Stimulated activated CD4-positive, alpha-beta T cell treated with anti-CD3 and anti-CD28 coated beads, Interleukin-1b, Interleukin-23, amount 100 ng/mL, for 4 hours (primary cell): ENCODE measurements at regions not wholly inside any gene's neighbourhood (a gene's known extent, or its start where the extent isn't known, plus 50 kb on each side); places are given as distances from the start of the nearest gene placed in this dataset.

Experiments used
- DNase-seq, 2 donors: peaks; one replicate each; pipeline ENCODE4 v3.0.0-alpha.2; 2020; ENCODE audit warnings: low read depth in 2 of 2

GRCh38 chrX:805103-805670 is 174.6 kb downstream of the SHOX start:
- no peak for DNase-seq

GRCh38 chrX:802846-803245 is 172.3 kb downstream of the SHOX start:
- no peak for DNase-seq

DNA sequence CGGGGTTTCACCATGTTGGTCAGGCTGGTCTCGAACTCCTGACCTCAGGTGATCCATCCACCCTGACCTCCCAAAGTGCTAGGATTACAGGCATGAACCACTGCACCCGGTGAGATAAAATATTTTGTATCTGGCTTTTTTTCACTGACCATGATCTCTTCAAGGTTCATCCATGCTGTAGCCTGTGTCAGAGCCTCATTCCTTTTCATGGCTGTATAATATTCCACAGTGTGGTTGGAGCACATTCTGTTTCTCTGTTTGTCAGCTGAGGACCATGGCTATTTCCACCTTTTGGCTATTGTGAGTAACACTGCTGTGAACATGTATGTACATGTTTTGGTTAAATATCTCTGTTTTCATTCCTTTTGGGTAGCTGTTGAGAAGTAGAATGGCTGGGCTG is 169.2 kb downstream of the SHOX start:
- DNase-seq, result no peak

GRCh38 chrX:794311-794710 is 163.7 kb downstream of the SHOX start:
- no peak for DNase-seq

DNA sequence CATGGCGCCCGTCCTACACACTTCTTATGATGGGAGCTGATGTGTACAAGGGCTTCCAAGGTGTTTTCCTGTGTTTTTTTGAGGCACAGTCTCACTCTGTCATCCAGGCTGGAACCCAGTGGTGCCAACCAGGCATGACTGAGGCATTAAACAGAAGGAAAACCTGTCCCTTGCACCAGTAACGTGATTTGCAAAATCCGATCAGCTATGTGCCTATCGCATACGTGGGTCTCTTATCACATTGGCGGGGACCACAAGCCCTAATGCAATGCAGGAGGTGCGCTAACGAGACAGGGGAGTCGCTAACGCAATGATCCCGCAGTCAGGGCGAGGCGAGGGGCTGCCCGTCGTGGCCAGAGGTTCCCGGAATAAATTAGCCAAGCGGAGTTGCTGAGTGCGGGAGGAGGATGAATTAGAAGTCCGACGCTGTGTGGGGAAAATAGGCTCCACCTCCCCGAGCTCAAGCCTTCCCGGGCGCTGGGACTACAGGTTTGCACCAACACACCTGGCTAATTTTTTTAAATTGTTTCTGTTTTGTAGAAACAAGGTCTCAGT is 162.7 kb downstream of the SHOX start:
- no peak for DNase-seq

DNA sequence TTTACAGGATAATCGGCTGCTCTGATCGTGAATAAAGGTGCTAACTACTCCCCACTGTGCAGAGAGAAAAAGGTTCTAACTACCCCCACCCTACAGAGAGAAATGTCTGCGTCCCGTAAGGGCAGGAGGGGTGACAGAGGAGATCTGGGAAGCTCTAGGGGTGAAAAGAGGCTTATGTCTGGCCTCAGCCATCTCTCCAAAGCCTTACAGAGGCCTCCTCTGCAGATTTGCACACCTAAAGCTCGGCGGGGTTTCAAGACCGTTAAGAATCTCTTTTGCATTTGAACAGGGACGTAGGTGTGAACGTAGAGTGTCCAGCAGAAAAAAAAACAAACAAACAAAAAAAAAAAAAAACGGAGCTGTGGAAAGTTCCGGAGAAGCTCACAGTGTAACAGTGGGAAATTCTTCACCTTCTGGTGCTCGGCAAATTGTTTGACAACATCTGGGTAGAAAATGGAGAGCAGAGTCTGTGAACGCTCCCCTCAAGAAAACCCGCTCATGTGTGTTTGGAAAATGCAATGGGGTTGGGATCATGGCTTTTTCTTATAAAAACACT is 161.0 kb downstream of the SHOX start:
- DNase-seq, result no peak

- DNase-seq, result no peak
These were observed 160.3 kb downstream of the SHOX start for GRCh38 chrX:790783-791360.

GRCh38 chrX:790041-790506 is 159.5 kb downstream of the SHOX start:
- no peak for DNase-seq

DNA sequence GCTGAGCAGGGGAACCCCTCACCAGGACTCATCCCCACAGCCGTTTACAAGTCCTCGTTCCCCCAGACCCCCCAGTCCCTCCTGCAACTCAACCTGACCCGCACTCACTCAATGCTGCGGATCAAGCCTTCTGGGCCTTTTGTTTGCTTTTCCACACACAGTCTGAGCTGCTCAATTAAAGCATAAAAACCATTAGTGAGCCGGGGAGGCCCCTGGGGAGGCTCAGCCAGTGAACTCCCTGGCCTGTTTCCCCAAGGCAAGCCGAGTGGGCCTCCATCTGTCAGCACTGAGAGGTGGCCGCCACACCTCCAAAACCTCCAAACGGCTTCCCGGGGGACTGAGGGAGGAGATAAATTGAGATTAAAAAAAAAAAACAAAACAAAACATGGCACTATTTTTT is 158.5 kb downstream of the SHOX start:
- DNase-seq, result no peak

- DNase-seq, result no peak
These were observed 155.9 kb downstream of the SHOX start for GRCh38 chrX:786441-786881.

DNA sequence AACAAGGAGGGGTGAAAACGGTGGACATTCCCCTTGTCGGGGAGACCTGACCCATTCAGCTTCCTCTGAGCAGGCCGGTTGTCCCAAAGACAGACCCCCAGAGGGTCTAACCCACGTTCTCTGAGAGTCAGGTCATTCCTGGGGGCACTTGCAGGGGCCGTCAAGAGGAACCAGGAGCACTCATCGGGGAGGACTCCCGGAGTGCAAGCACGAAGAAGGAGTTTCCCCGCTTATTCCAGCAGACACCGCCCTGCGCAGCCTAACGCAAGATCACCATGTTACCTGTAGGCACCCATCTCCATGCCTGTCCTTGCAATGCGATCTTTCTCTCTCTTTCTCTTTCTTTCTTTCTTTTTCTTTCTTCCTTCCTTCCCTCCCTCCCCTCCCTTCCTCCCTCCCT is 154.2 kb downstream of the SHOX start:
- no peak for DNase-seq

DNA sequence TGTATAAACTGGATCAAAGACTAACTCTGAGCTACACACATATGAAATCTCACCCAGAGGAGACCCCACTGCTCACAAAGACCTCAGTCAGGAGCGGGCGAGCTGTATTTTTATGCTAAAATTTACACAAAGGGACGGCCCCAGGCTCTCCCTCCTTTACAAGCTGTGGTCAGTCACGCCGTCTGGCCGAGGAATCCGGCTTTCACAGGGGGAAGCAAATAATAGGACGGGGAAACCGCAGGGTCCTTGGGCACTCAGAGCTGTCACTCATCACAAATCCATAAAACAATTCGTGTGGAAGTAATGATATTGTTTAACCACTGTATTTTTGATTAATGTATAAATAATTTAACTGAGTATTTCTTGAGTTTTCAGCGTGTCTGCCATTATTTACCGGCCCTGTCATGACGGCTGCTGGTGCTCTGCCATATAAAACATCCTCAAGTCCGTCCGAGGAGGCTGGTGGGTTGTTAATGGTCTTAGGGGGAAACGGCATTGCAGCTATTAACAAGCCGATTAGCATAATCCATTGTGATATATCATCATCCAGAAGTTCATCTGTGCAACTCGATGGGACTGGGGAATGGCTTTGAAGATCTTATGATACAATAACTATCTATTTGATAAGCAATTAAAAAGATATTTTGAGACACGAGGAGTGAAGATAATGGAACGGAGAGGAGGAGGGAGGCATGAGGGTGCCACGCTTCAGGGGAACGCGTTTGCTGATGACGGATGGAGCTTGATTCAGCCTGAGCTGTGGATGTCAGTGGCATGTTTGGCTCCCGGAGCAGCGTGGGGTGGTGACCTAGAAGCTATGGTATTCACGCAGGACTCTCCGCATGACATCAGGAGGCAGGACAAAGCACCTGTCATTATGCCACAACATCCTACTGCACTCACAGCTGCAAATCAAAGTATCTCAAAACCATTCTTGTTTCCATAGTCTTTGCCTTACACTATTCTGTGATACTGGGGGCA is 150.9 kb downstream of the SHOX start:
- no peak for DNase-seq

DNA sequence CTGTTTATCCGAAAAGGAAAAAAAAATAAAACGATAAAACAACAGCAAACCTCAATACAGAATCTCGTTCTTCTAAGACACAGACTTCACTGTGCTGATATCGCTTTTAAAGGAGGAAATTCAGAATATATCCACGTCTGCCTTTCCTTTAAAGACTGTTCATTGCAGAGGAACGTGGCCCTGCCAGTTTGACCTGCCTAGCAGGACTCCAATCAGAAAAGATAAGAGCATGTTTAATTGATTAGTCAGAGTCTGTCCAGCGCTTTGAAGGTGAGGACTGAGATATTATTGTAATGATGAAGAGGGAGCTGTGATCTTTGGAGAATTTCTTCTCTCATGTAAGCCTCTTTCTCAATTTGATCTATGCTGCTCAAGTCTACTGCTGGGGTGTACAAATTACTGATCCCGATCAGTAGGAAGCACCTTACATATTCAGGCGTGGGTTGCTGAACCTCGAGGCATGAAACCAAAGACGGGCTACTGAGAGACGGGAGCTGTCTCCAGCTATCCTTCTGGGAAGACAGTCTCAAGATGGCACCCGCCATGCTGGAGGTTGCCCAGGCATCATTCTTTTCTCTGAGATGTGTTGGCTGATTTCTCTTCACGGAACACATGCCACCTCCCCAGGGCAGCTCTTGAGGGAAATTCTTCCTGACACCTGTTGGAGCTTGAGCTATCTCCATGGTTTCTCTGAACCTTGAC is 146.1 kb downstream of the SHOX start:
- no peak for DNase-seq

GRCh38 chrX:776061-776460 is 145.5 kb downstream of the SHOX start:
- DNase-seq, result no peak

- DNase-seq, result no peak
These were observed 143.9 kb downstream of the SHOX start for GRCh38 chrX:774536-774935.

DNA sequence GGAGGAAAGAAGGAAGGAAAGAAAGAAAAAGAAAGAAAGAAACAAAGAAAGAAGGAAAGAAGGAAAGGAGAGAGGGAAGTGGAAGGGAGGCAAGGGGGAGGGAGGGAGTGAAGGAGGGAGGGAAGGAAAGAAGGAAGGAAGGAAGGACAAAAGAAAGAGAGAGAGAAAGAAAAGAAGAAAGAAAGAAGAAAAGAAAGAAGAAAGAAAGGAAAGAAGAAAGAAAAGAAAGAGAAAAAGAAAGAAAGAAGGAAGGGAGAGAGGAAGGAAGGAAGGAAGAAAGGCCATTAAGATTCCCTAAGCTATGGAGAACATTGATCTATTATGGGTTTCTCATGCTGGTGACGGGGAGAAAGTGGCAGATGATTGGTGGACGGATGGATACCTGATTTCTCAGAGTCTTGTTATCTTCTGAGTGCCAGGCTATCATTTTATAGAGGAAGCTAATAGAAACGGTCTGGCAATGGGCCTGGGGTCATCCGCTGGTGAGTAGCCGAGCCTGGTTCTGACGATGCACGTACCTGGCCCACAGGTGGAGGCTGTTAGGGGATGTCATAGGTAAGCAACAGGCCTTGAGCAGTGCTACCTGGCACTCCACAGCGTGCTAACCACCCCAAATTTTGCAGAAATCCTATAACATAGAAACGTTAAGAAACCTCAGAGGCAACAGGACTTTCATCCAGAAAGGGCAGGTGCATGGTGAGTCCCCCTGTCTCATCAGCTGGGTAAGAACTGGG is 142.9 kb downstream of the SHOX start:
- DNase-seq, result no peak

- no peak for DNase-seq
These were observed 140.9 kb downstream of the SHOX start for GRCh38 chrX:771536-771935.

- no peak for DNase-seq
These were observed 139.2 kb downstream of the SHOX start for GRCh38 chrX:769796-770195.

DNA sequence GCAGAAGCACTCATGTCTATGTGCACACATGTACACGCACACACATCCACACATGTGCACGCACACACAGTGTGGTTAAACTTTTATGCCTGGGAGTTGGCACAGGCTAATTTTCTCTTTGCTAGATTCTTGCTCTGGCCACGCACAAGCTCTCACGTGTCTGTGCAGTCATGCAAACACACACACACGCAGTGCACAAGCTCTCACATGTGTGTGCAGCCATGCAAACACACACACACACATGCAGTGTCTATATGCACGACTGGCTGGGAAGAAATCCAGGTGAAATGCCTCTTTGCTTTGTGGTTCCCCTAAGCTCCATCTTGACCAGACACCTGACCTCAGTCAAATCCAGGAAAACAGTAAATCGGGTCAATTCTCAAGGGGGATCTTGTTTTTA is 138.0 kb downstream of the SHOX start:
- no peak for DNase-seq

DNA sequence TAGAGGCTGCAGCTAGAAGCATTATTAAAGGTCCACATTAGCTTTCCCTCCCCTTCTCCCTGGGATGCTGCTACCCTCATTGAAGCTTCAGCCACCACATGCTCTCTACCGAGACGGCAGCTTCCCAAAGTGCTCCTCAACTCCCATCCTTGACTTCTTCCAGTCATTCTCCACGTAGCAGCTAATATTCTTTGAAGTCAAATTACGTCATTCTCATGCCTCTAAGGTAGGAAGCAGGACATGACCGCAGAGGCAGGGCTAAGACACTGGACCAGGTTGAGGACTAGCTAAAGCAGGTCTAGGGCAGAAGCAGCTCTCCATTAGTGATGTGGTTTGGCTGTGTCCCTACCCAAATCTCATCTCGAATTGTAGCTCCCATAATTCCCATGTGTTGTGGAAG is 128.3 kb downstream of the SHOX start:
- DNase-seq, result no peak

GRCh38 chrX:750812-751211 is 120.2 kb downstream of the SHOX start:
- DNase-seq, result no peak
